T1000 (cell line): ENCODE measurements at regions not wholly inside any gene's neighbourhood (a gene's known extent, or its start where the extent isn't known, plus 50 kb on each side); places are given as distances from the start of the nearest gene placed in this dataset.

Source experiments
- DNase-seq: peaks from one replicate; lab custom pipeline; 2025; ENCODE audit warnings: mixed read lengths; lab: John Stamatoyannopoulos, UW

DNA sequence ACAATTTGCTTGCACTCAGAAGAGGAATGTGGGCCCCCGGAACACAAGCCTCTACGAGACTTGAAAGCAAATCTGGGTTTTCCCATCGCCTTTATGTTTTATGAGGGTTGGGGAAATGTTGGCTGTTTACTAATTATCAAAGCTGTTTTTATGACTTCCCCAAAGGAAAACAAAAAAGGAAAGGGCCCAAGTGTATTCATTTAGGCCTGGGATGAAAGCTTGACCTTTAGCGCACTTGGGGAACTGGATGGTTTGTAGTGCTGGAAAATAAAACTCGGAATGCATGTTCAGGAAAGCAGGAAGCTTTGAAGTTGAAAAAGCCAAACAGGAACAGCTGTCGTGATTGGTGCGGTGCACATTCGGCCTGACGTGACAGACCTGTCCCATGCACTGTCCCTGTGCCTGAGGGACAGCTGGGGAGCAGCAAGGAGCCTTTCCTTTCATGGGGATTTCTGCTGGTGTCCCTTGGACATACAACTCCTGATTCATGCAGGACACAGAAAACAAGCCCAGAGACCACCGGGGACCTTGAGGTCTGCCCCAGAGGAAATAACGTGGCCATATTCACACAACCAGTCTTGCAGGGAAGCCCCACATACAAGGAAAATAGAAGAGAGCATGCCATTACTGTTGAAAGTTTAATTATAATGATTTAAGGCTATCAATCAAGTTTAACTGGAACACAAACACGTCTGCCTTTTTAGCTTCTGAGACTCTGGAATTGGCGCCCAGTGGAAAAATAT is 169.7 kb upstream of the APCDD1 start:
- no peak for DNase-seq

DNA sequence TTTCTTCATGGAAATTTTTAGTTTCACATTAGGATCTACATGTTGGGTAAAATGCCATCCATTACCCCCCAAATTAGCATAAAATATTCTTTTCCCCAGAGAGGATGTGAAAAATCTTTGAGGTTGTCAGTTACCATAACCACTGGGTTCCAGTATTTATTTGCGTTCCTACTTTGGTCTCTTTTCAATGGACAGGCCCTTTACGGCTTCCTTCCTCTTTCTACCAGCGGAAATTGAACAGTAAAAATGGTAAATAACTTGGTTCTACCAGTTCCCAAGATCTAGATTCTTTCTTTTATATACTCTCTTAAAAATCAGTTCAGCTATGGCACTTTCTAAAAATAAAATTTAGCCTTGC is 169.2 kb upstream of the APCDD1 start:
- DNase-seq = no peak

DNA sequence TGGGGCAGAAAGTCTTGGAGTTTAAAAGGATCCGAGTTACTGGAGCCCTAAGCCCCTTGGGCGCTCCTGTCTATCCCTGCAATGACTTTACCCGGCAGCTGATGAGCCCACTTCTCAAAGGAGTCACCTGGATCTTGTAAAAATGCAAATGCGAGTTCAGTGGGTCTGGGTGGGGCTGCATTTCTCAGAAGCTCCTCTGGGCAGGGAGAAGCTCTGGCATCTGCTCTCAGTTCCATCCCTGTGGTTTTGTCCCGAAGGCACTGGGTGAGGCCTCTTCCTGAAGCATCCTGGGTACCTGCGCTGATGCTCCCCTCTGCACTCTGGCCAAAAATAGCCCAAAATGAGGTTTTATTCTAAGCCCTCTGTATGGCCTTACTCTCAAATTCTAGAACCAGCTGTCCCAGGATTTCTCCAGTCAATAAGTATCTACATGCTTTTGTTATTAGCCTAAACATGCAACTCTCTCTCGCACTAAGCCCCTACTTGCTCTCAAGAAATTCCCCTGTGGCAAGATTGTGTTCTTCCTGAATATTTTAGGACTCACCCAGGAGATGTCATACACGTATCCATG is 167.8 kb upstream of the APCDD1 start:
- DNase-seq = no peak

DNA sequence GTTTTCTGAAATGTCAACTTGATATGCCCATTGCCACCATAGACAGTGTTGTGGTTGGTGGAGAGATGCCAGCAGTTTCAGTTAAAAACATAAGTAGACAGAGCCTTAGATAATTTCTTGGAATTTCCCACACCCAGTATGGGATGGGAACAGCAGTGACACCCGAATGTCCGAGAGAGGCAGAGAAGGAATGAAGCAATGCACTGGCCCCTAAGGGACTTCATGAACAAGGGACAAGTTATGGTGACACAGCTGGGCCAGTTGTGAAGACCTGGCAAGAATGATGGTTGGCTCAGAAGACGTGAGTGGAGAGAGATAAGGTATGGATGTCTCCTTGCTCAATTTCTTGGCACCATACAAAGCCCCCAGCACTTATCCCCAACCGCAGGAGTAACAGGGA is 165.2 kb upstream of the APCDD1 start:
- no peak for DNase-seq

DNA sequence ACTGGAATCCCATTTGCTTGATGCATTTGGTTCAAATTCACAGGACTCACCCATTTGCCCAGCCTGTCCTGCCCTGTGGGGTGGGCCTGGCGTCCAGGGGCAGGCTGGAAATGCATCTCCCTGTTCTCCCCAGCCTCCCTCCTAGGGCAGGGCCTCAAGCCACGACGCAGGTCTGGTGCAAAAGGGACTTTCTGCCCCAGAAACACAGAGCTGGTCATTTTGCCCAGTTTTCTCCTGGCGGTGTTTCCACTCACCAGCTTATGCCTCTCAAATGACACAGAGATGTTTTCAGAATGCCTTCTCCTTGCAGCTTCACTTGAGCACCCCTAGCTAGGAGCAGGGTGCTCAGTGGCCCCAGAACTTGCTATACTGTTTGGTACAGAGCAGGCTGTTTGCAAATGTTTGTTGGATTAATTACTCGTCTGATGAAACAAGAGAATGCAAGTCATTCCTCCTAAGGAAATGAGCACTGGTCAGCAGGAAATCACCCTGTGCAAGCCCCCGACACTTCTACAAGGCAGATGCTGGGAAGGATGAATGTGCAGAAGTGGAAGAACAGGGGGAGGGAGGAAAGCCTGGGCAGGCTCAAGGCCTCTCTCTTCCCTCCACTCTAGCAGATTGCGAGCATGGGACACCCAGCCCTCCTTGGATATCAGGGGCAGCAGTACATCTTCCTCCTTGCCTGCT is 164.3 kb upstream of the APCDD1 start:
- no peak for DNase-seq

DNA sequence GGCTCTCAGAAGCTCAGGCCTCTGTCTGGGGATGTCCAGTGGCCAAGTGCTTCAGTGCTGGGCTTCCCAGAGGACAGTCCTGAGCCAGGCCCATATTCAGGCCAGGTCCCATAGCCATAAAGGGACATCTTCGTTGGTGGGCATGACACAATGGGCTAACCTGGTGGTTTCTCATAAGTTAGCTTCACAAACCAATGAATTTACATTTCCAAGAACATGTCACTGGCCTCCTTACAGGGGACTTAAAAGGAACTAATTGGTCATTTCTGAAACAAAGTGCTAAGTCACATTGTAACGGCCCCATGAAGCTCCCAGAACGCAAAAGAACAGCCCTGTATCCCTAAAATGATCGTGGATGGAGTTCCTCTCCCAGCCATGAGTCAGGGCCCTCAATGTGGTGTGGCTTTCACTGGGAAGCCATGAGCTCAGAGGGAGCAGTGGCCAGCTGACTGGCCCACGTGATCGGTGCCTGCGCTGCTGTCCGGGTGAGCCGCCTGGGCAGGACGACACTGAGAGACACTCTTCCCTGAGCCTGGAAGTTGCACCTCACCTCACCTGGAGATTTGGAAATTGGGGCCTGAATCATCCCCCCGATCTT is 163.7 kb upstream of the APCDD1 start:
- no peak for DNase-seq

DNA sequence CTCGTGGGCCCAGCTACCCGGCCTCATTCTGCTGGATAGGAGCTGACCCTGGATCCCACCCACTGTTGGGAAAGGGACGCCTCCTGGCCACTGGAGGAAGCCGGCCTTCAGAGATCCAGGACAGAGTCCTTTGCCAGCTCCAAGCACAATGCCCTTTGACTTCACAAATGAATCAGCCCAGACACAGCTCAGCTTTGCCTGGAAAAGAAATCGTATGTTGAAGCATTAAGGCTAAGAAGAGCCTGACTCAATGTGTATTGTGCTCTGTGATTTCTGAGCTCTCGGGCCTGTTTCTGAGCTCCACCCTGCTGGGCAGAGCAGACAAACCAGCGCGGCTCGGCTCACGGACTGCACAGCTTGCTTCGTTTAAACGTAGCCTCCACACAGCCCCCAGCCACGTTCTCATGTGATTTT is 162.9 kb upstream of the APCDD1 start:
- no peak for DNase-seq

DNA sequence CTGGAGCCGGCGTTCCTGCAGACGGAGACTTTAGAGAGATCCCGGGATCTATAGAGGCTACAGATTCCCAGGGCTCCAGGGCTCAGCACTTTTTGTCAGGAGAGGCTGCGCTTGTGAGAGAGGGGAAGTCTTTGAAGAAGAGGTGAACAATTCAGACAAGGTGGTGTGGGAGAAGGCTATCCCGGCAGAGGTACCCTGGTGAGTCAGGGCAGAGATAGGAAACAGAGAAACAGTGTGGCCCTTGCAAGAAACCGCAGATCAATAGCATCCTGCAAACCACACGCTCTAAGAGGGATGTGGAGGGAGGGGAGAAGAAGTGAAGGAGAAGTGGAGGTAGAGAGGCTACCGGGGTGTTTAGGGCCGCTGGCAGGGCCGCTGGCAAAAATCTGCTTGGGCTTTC is 160.5 kb upstream of the APCDD1 start:
- DNase-seq = no peak

DNA sequence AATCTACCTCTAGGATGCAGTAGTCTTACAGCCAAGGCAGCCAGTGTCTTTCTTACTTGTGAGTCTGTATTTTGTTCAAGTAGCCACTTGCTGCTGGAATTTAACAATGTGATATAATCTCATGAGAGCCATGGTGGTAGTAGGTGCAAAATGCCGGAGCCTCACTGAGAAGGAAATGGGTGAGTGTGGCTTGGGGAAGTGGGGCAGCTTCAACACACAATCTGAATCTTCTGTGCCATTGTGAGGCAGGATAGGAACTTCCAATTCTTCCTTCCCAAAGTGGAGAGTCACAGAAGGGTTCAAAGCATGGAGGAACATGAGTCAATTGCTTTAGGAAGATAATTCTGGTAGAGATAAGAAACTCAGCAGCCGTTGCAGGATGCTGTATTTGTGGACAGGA is 158.7 kb upstream of the APCDD1 start:
- DNase-seq = no peak

DNA sequence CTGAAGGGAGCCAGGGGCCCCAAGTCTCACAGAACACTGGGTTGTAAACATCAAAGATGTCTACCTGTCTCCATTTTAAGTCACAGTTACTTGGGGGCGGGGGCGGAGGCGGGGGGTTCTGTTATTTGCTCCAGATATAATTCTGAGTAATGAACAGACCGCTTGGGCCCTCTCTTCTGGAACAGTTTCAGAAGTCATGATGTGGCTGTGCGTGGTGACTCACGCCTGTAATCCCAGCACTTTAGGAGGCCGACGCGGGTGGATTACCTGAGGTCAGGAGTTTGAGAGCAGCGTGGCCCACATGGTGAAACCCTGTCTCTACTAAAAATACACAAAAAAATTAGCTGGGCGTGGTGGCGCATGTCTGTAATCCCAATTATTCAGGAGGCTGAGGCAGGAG is 157.9 kb upstream of the APCDD1 start:
- no peak for DNase-seq

DNA sequence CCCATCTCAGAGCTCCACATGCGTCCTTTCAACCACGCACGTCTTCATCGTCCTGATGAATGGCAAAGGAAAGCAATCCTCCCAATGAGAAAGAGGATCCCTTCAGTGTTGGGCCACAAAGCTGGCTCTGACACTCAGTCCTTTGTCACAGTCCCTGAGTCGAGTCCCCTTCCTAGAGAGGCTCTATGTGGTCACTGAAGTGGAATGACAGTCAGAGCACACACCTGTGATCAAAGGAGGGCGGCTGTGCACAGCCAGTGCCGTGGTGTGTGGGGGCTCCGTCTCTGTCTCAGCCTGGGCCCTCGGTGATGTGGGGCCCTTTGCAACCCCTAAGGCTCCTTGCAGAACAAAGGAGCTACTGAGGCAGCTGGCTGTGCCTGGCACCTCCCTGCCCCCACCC is 157.3 kb upstream of the APCDD1 start:
- DNase-seq = no peak

DNA sequence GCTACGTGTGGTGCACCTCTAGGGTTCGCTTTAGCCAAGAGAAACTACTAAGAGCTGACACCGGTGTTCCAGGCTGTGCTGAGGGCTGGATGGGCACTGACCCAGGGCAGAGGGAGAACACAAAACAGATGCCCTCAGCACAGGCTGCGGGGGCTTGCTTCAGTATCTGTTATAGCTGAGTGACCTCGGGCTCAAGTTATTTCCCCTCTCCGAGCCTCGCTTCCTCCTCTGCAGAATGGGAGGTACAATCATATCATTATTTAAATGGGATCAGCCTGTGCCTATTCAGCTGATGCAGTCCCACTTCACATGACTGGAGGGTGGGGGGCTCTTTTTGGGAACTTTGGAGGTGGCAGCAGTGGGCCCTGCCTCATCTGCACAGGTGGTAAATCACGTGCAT is 156.1 kb upstream of the APCDD1 start:
- DNase-seq = no peak

DNA sequence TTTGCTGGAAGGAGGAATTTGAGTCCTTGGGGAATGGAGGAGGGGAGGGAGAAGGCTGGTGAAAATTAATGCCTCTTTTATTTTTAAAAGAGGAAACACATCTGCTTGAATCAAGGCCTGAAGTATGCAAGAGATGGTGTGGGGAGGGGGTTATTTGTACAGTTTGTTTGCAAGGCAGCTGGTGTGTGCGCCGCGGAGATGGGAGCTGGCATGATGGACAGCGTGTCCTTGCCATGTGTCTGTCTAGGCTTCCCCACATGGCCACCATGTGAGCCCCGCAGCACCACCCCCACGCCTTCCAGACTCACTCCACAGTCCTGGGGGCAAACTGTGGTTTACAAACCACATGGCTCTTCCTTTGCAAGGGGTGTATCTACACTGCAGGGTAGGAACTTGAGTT is 154.8 kb upstream of the APCDD1 start:
- DNase-seq = no peak

DNA sequence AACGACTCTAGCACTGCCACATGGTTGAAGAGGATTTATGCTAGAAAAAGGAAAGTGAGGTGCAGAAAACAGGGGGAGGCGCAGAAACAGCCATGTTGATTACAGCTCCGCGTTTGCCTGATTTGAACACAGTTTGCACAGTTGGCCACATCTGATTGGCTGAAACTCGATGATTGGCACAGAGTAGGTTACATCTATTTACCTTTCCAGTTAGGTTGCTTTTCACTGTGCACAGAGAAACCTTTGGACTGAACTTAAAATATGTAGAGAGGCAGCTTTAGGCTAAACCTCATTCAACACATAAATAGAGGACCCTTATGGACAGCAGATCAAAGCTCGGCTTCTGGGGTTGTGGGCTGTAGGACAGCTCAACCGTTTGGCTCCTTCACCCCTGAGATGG is 153.7 kb upstream of the APCDD1 start:
- DNase-seq = no peak

DNA sequence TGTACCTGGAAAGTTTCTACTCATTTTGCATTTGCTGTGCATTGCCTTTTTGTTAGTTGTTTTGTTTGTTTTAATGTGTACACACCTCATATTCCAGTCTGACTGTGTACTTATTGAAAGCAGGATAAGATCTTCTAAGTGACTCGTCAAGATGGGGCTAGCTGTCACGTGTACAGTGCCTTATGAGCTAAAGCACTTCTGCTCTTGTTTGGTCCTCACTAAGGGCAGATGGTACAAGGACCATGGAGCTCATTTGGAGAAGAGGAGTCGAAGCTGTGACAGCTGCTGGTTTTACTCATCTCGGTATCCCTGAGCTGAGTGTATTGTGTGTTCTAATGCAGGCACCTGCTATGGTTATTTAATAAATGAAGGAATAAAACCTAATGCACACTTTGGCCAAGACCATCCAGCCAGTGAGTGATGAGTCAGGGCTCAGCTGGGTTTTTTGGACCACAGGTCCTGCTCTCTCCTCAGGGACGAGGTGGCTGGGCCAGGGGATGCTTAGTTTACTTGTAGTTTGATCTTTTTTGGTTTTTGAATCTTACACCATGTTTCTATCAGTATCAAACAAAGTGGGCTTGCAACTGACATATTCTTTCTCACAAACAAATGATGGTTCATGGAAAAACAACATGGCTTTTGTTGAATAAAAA is 152.5 kb upstream of the APCDD1 start:
- DNase-seq = no peak

DNA sequence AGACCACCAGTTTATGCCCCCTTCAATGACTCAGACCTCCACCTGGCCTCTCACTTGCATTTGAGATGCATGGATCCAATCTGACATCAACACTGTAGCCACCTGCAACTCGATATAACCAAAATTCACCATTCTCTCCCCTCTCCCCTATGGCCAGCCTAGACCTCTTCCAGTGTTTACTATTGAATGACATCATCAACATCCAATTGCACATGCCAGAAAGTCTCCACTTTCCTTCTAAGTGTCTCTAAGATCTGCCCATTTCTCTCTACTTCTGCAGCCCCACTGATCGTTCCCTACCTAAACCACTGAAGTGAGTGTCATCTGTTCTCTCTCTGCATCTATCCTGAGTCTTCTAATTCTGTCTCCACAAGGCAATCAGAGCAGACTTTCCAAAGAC is 151.3 kb upstream of the APCDD1 start:
- no peak for DNase-seq

DNA sequence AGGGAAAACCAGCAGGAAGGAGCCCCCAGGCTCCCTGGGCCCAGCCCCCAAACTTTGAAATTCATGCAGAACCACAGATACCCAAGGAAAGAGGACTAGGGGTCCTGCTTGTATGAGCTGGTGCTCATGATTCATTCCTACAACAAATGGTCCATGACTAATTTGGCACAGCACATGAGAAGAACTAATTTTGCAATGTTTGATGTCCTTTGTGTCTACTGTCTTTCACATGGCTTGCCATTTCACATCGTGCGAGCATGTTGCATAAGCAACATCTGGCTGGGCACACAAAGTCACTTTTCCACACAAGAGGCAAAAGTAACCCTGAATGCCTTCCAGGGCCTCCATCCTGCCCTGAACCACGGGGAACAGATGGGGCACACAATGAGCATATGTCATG is 149.6 kb upstream of the APCDD1 start:
- DNase-seq = no peak

DNA sequence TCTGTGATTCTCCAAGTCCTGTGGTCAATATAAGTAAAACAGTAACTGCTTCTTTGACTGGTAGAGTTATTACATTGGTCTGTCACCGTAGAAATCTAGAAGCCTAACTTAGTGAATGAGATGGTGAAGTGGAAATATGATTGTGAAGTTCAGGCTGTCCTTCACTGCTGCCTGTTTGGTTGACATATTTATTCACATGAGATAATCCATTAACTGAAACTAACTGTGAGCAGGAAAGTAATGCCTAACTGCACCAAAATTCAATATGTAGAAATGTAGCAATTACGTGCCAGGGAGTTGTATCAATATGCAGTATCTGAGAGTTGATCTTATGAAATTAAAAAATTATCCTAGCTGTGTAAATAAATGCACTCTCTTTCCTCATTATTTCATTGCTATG is 147.7 kb upstream of the APCDD1 start:
- no peak for DNase-seq

DNA sequence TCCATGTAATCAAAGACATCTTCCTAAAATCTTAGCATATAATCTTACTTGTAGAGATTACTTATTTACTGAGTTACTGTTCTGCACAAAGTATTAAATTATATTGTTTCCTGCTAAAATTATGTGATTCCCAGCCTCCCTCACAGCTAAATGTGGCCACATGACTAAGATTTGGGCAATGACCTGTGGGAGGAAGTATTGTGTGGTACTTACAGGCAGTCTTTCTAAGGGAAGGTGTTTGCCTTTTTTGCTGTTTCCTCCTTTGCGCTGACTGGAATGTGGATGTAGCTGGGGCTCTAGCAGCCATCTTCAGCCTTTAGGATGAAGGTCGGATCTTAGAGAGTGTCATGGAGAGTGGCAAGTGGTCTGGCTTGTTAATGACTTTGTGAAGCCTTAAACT is 146.3 kb upstream of the APCDD1 start:
- no peak for DNase-seq

DNA sequence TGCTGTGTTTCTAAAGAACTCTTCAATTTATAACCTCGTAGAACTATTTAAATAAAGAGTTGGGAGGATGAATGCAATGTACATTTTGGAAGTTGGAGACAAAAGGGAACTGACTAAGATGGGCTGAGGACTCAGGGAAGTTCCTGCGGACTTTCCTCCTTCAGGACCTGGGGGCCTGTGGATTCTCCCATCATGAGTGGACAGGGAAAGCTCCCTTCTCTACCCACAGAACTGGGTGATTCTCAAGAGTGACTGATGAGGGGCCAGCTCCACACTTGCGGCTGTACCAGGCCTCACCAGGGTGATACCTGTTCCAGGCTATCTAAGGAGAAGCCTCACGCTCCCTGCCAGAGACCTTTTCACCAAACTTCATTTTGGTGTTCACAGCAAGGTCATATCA is 143.8 kb upstream of the APCDD1 start:
- no peak for DNase-seq

DNA sequence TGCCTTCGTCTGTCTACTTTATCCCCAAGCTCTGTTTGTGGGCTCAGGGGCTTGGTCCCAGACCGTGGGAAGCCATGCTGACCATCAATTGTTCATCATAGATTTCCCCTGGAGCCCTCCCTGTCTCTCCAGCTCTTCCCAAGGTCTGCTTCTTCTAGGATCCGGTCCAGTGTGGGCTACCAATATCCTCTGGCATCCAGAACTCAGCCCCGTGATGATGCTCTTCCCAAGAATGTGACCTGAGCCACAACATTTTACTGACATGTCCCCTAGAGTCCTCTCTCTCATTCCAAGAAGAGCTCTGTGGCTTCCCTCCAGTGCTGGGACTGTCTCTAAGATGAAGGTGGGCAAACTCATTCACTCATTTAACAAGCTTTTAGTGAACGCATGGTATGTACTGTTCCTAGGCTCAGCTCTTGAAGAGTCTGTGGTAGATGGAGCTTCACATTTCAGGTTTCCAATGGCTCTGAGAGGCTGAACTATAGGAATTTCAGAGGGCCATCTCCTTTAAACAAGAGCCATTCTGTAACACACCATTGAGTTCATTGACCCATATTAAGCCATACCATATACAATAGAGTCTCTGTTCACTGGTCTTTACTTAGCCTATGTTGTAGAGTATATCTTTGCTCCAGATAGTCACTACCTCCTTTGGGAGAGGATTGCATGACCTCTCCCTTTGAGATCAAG is 142.0 kb upstream of the APCDD1 start:
- DNase-seq = no peak

DNA sequence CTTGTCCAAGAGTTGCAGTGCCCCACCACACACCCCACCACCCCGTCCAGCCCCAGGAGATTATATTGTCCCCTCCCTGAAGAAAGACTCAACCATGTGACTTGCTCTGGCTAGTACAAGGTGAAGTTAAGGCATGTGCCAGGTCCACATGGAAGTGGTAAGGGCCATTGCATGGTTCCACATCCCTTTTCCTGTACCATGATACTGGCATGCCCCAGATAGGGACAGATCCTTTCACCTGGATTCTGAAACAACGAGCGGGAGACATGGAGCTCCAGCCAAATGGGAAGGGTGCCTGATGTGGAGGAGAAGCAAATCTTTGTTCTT is 141.5 kb upstream of the APCDD1 start:
- no peak for DNase-seq
